ENCODE measurements at regions not wholly inside any gene's neighbourhood (a gene's known extent, or its start where the extent isn't known, plus 50 kb on each side); places are given as distances from the start of the nearest gene placed in this dataset.

- TF ChIP-seq FOXP1 (CRISPR knock-in tag; IDR thresholded peaks at IDR 0.05; ENCODE audit: borderline replicate concordance) = no peak
- TF ChIP-seq ZNF219 (CRISPR knock-in tag; IDR thresholded peaks at IDR 0.05; ENCODE audit: borderline replicate concordance) = no peak
- no peak for TF ChIP-seq ZNF512 (CRISPR knock-in tag; IDR thresholded peaks at IDR 0.05; ENCODE audit: borderline replicate concordance)
- TF ChIP-seq ATF3 (CRISPR knock-in tag; conservative IDR thresholded peaks at IDR 0.05) = no peak
- no peak for TF ChIP-seq FOXK1 (CRISPR knock-in tag; IDR thresholded peaks at IDR 0.05)
- no peak for TF ChIP-seq TEAD1 (CRISPR knock-in tag; IDR thresholded peaks at IDR 0.05)
- no peak for TF ChIP-seq ATF6 (CRISPR knock-in tag; IDR thresholded peaks at IDR 0.05)
- no peak for TF ChIP-seq TEAD4 (CRISPR knock-in tag; IDR thresholded peaks at IDR 0.05)
- no peak for TF ChIP-seq ZNF425 (CRISPR knock-in tag; conservative IDR thresholded peaks at IDR 0.05)
- no peak for TF ChIP-seq USF1 (CRISPR knock-in tag; IDR thresholded peaks at IDR 0.05)
- TF ChIP-seq GRHL2 (CRISPR knock-in tag; IDR thresholded peaks at IDR 0.05; ENCODE audit: insufficient replicate concordance, severe bottlenecking) = no peak
- TF ChIP-seq ZNF396 (CRISPR knock-in tag; IDR thresholded peaks at IDR 0.05; ENCODE audit: borderline replicate concordance) = no peak
- no peak for TF ChIP-seq ZBTB43 (CRISPR knock-in tag; IDR thresholded peaks at IDR 0.05)
- no peak for TF ChIP-seq MXD4 (CRISPR knock-in tag; IDR thresholded peaks at IDR 0.05; ENCODE audit: borderline replicate concordance)
- TF ChIP-seq JUN (CRISPR knock-in tag; IDR thresholded peaks at IDR 0.05) = no peak
- no peak for TF ChIP-seq ZSCAN18 (CRISPR knock-in tag; IDR thresholded peaks at IDR 0.05)
- TF ChIP-seq HMGA2 (CRISPR knock-in tag; IDR thresholded peaks at IDR 0.05) = no peak
- Mint-ChIP-seq H3K27me3 (ENCODE audit: low read depth) (no peaks in the 10 kb centered on the region; the same call in 1 of the 2 replicates), H3K36me3 (no peaks in the 10 kb centered on the region), H3K4me3 (no peak overlapping the region), H3K27ac (no peak overlapping the region), H3K4me1 (no peaks in the 10 kb centered on the region), H3K9me3 (no peaks in the 10 kb centered on the region)
- ATAC-seq (no peak), DNase-seq (ENCODE audit: low spot score) (no peak)
- POLR2A ChIA-PET = no interaction called here
- CTCF ChIA-PET = no interaction called here
Observed at GRCh38 chr5:67465537-67466207, 269.1 kb upstream of the CD180 start.

Measured in WTC11 (cell line).